H9 (cell line): ENCODE measurements at regions not wholly inside any gene's neighbourhood (a gene's known extent, or its start where the extent isn't known, plus 50 kb on each side); places are given as distances from the start of the nearest gene placed in this dataset.

Experiments used
- DNase-seq: peaks from one replicate; pipeline ENCODE4 v3.0.0-alpha.2; 2017
- H2AFZ ChIP-seq: one replicate; pipeline ENCODE4 v1.6.1; 2013; ENCODE audit warnings: mild to moderate bottlenecking, low read length, control low read depth, moderate library complexity
- H2AK5ac ChIP-seq: 2 replicates; pipeline ENCODE4 v1.6.1; 2013; ENCODE audit warnings: low read length, control low read depth, mixed read lengths; ENCODE audit not compliant: insufficient read length
- H2BK120ac ChIP-seq: one replicate; pipeline ENCODE4 v1.6.1; 2013; ENCODE audit warnings: low read depth, mild to moderate bottlenecking, low read length, control low read depth, inconsistent platforms; ENCODE audit not compliant: poor library complexity, severe bottlenecking
- H2BK12ac ChIP-seq: 2 replicates; pipeline ENCODE4 v1.6.1; 2013; ENCODE audit warnings: low read length, control low read depth, mixed read lengths, low read depth; ENCODE audit not compliant: insufficient read length
- H2BK15ac ChIP-seq: 2 replicates; pipeline ENCODE4 v1.6.1; 2013; ENCODE audit warnings: low read depth, low read length, control low read depth
- H2BK20ac ChIP-seq: one replicate; pipeline ENCODE4 v1.6.1; 2013; ENCODE audit warnings: low read depth, mild to moderate bottlenecking, low read length, control low read depth, inconsistent platforms; ENCODE audit not compliant: poor library complexity, severe bottlenecking
- H2BK5ac ChIP-seq: 2 replicates; pipeline ENCODE4 v1.6.1; 2013; ENCODE audit warnings: low read length, control low read depth, mixed read lengths; ENCODE audit not compliant: insufficient read length
- H3K14ac ChIP-seq: 2 replicates; pipeline ENCODE4 v1.6.1; 2013; ENCODE audit warnings: low read length, control low read depth; ENCODE audit not compliant: insufficient read depth
- H3K18ac ChIP-seq: 2 replicates; pipeline ENCODE4 v1.6.1; 2013; ENCODE audit warnings: low read depth, mild to moderate bottlenecking, mixed read lengths, low read length, control low read depth; ENCODE audit not compliant: insufficient read length
- H3K23ac ChIP-seq: 2 replicates; pipeline ENCODE4 v1.6.1; 2013; ENCODE audit warnings: low read length, control low read depth, mixed read lengths, low read depth; ENCODE audit not compliant: insufficient read length
- H3K23me2 ChIP-seq: 2 replicates; pipeline ENCODE4 v1.6.1; 2013; ENCODE audit warnings: low read depth, mild to moderate bottlenecking, mixed read lengths, low read length, control low read depth; ENCODE audit not compliant: insufficient read length, poor library complexity, severe bottlenecking
- H3K27ac ChIP-seq: 2 replicates; pipeline ENCODE4 v1.5.1; 2013; ENCODE audit warnings: low read length, control low read depth, mixed read lengths, low read depth; ENCODE audit not compliant: insufficient read length
- H3K27me3 ChIP-seq: 2 replicates; pipeline ENCODE4 v1.6.1; 2013; ENCODE audit warnings: low read length, control low read depth, inconsistent platforms; ENCODE audit not compliant: insufficient read depth
- H3K4ac ChIP-seq: 2 replicates; pipeline ENCODE4 v1.6.1; 2013; ENCODE audit warnings: low read depth, mild to moderate bottlenecking, control low read depth, inconsistent platforms, low read length, moderate library complexity
- H3K4me1 ChIP-seq: 2 replicates; pipeline ENCODE4 v1.6.1; 2013; ENCODE audit warnings: low read length, control low read depth, inconsistent platforms; ENCODE audit not compliant: insufficient read depth
- H3K4me2 ChIP-seq: 2 replicates; pipeline ENCODE4 v1.6.1; 2013; ENCODE audit warnings: low read length, control low read depth, mixed read lengths; ENCODE audit not compliant: insufficient read length, insufficient read depth
- H3K56ac ChIP-seq: 2 replicates; pipeline ENCODE4 v1.6.1; 2013; ENCODE audit warnings: low read depth, mild to moderate bottlenecking, mixed read lengths, low read length, control low read depth; ENCODE audit not compliant: insufficient read length
- H3K79me1 ChIP-seq: 2 replicates; pipeline ENCODE4 v1.6.1; 2013; ENCODE audit warnings: low read depth, mild to moderate bottlenecking, moderate library complexity, low read length, control low read depth, inconsistent platforms; ENCODE audit not compliant: insufficient read depth, poor library complexity, severe bottlenecking
- H3K79me2 ChIP-seq: 2 replicates; pipeline ENCODE4 v1.6.1; 2013; ENCODE audit warnings: low read length, control low read depth, inconsistent platforms; ENCODE audit not compliant: insufficient read depth
- H3K9ac ChIP-seq: 2 replicates; pipeline ENCODE4 v1.6.1; 2013; ENCODE audit warnings: low read length, control low read depth, mixed read lengths; ENCODE audit not compliant: insufficient read length; ENCODE audit errors: extremely low read depth
- H3K9me3 ChIP-seq: one replicate; pipeline ENCODE4 v1.6.1; 2013; ENCODE audit warnings: low read depth, low read length, inconsistent platforms; ENCODE audit not compliant: control insufficient read depth
- H3T11ph ChIP-seq: one replicate; pipeline ENCODE4 v1.6.1; 2013; ENCODE audit warnings: mild to moderate bottlenecking, low read length, control low read depth, inconsistent platforms
- H4K20me1 ChIP-seq: one replicate; pipeline ENCODE4 v1.6.1; 2013; ENCODE audit not compliant: control insufficient read depth, insufficient read length, insufficient read depth
- H4K5ac ChIP-seq: 2 replicates; pipeline ENCODE4 v1.6.1; 2013; ENCODE audit warnings: low read depth, mild to moderate bottlenecking, mixed read lengths, low read length, control low read depth; ENCODE audit not compliant: insufficient read length
- H4K8ac ChIP-seq: replicated peaks from 2 replicates; pipeline ENCODE4 v1.6.1; 2013; ENCODE audit warnings: low read length, control low read depth, mixed read lengths, low read depth; ENCODE audit not compliant: insufficient read length
- H4K91ac ChIP-seq: 2 replicates; pipeline ENCODE4 v1.6.1; 2013; ENCODE audit warnings: low read depth, mild to moderate bottlenecking, moderate library complexity, mixed read lengths, low read length, control low read depth; ENCODE audit not compliant: insufficient read length
- H3K27ac Mint-ChIP-seq, 3 experiments: 2 replicates in 2 of 3; 3 replicates in 1 of 3; pipeline ENCODE4 v1.8.0; 2020 to 2021; ENCODE audit warnings: mixed read lengths in 3 of 3, mild to moderate bottlenecking in 1 of 3, moderate library complexity in 1 of 3
- H3K27me3 Mint-ChIP-seq: 2 replicates; pipeline ENCODE4 v1.8.0; 2021; ENCODE audit warnings: low read depth, mild to moderate bottlenecking, moderate library complexity, mixed read lengths
- H3K36me3 Mint-ChIP-seq, 3 experiments: 2 replicates in 2 of 3; 3 replicates in 1 of 3; pipeline ENCODE4 v1.8.0; 2020 to 2021; ENCODE audit warnings: low read depth in 3 of 3, mixed read lengths in 3 of 3; ENCODE audit not compliant: insufficient read depth in 1 of 3
- H3K4me1 Mint-ChIP-seq, 2 experiments: 2 replicates each; pipeline ENCODE4 v1.8.0; 2020; ENCODE audit warnings: mixed read lengths in 2 of 2
- H3K4me3 Mint-ChIP-seq, 2 experiments: 2 replicates in 1 of 2; 3 replicates in 1 of 2; pipeline ENCODE4 v1.8.0; 2020 to 2021; ENCODE audit warnings: mild to moderate bottlenecking in 2 of 2, mixed read lengths in 2 of 2, moderate library complexity in 1 of 2
- H3K9me3 Mint-ChIP-seq, 2 experiments: 2 replicates in 1 of 2; 3 replicates in 1 of 2; pipeline ENCODE4 v1.8.0; 2020; ENCODE audit warnings: mild to moderate bottlenecking in 2 of 2, mixed read lengths in 2 of 2, moderate library complexity in 1 of 2
- WGBS: extraction: QIAGEN DNeasy Blood & Tissue Kit; methylation state at CpG from one replicate; pipeline ENCODE4 v1.1.7; 2013; ENCODE audit warnings: missing lambda C conversion rate, low lambda C conversion rate, mixed read lengths; ENCODE audit not compliant: insufficient read length; ENCODE audit errors: extremely low coverage; 5-methylcytosine and 5-hydroxymethylcytosine counted together
- TF ChIP-seq, protein P1 (sequence below): fragments of 200-600 bp; sonication (generic); conservative IDR thresholded peaks from 3 replicates; pipeline ENCODE4 v1.8.0; 2021; ENCODE audit warnings: antibody characterized with exemption, mild to moderate bottlenecking

DNA sequence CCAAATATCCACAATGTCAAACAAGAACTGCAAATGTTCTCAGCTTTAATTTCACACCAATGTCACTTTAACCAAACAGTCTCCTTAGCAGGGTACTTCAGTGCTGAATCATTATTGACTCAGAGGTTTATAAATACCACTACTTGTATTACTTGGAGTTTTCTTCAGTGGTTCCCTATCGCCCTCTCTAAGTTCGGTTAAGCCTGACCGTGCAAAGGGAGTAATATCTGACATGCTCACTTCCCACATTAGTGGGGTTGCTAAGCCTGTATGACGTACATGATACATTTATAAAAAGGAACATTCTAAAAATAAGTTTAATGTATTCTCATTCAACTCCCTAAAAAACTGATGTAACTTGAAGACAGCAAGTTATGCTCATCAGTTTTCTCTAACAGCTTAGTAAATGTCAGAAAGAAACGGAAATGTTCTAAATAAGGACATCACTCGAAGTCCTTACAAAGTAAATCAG, 93.1 kb upstream of the ZC3H12C start:
- WGBS, result no CpG with 5 or more reads among the region's 6 CpGs
- H3K9me3 Mint-ChIP-seq, result no peaks in the 10 kb centered on the region; a peak in 1 of 5 replicates
- Histone ChIP-seq H2AK5ac (no peak overlapping the region), H2BK20ac (no peak overlapping the region), H4K20me1 (no peaks in the 10 kb centered on the region), H2BK12ac (no peak overlapping the region), H2BK15ac (no peak overlapping the region), H3T11ph (no peak overlapping the region), H2BK120ac (no peak overlapping the region), H2AFZ (no peak overlapping the region), H4K8ac (no peak overlapping the region), H3K4me1 (no peaks in the 10 kb centered on the region), H3K79me1 (no peaks in the 10 kb centered on the region), H3K27ac (no peak overlapping the region), H3K18ac (no peak overlapping the region), H3K4me2 (no peak overlapping the region), H3K9me3 (no peaks in the 10 kb centered on the region), H3K56ac (no peak overlapping the region), H3K79me2 (no peaks in the 10 kb centered on the region), H3K23ac (no peak overlapping the region), H3K27me3 (no peaks in the 10 kb centered on the region), H4K91ac (no peak overlapping the region), H3K4ac (no peak overlapping the region), H4K5ac (no peak overlapping the region), H2BK5ac (no peak overlapping the region), H3K23me2 (no peaks in the 10 kb centered on the region), H3K9ac (no peak overlapping the region), H3K14ac (no peak overlapping the region)
- no peak overlapping the region for H3K4me3 Mint-ChIP-seq
- DNase-seq, result no peak
- H3K4me1 Mint-ChIP-seq, result no peaks in the 10 kb centered on the region
- H3K36me3 Mint-ChIP-seq, result no peaks in the 10 kb centered on the region
- TF ChIP-seq, protein P1, sequence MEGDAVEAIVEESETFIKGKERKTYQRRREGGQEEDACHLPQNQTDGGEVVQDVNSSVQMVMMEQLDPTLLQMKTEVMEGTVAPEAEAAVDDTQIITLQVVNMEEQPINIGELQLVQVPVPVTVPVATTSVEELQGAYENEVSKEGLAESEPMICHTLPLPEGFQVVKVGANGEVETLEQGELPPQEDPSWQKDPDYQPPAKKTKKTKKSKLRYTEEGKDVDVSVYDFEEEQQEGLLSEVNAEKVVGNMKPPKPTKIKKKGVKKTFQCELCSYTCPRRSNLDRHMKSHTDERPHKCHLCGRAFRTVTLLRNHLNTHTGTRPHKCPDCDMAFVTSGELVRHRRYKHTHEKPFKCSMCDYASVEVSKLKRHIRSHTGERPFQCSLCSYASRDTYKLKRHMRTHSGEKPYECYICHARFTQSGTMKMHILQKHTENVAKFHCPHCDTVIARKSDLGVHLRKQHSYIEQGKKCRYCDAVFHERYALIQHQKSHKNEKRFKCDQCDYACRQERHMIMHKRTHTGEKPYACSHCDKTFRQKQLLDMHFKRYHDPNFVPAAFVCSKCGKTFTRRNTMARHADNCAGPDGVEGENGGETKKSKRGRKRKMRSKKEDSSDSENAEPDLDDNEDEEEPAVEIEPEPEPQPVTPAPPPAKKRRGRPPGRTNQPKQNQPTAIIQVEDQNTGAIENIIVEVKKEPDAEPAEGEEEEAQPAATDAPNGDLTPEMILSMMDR, result no peak
- no peak overlapping the region for H3K27ac Mint-ChIP-seq
- H3K27me3 Mint-ChIP-seq, result no peaks in the 10 kb centered on the region; the same call in 1 of the 2 replicates
